NCI-H2196 treated with DMSO at 0.1 percent for 48 hours (cell line): ENCODE measurements at regions not wholly inside any gene's neighbourhood (a gene's known extent, or its start where the extent isn't known, plus 50 kb on each side); places are given as distances from the start of the nearest gene placed in this dataset.

Source experiments
- DNase-seq: peaks from one replicate; lab custom pipeline; 2025; ENCODE audit not compliant: unreplicated experiment; lab: John Stamatoyannopoulos, UW

DNA sequence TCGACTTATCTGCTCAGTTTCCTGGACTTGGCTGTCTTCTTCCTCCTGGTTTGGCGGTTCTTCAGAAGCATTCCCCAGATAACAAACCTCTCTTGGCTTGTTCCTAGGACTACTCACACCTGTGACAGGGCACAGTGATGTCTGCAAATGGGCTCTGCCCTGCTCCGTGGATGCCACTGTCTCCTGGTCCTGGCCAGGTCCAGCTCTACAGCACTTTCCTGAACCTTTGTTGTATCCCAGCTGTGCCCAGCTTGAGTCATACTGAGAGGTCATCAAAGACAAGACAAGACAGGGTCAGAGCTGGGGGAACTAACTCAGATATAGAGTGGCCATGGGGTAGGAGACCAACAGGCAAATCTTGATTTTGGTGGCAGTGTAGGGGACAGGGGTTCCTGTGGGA, 102.7 kb upstream of the SLC22A23 start:
- no peak for DNase-seq

DNA sequence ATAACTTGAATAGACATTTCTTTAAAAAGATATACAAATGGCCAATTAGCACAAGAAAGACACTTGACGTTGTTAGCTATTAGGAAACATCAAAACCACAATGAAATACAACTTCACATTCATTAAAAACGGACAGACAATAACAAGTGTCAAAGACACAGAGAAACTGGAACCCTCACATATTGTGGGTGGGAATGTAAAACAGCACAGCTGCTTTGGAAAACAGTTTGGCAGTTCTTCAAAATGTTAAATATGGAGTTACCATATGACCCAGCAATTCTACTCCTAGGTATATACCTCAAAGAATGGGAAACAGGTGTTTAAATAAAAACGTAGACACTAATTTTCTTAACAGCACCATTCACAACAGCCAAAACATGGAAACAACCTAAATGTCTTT, 100.5 kb upstream of the SLC22A23 start:
- no peak for DNase-seq

DNA sequence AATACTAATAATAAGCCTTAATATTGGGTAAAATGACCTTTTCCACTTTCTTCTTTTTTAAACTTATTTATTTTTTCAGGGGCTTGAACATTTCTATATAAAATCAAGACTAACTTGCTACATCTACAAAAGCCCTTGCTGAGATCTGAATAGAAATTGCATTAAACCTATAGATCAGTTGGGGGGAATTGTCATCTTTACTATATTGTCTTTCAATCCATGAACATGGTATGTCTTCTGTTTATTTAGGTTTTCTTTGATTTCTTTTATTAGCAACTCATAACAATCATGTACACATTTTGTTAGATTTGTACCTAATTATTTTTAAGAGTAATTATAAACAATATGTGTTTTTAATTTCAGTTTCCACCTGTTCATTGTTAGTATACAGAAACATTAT, 96.4 kb upstream of the SLC22A23 start:
- DNase-seq = no peak

DNA sequence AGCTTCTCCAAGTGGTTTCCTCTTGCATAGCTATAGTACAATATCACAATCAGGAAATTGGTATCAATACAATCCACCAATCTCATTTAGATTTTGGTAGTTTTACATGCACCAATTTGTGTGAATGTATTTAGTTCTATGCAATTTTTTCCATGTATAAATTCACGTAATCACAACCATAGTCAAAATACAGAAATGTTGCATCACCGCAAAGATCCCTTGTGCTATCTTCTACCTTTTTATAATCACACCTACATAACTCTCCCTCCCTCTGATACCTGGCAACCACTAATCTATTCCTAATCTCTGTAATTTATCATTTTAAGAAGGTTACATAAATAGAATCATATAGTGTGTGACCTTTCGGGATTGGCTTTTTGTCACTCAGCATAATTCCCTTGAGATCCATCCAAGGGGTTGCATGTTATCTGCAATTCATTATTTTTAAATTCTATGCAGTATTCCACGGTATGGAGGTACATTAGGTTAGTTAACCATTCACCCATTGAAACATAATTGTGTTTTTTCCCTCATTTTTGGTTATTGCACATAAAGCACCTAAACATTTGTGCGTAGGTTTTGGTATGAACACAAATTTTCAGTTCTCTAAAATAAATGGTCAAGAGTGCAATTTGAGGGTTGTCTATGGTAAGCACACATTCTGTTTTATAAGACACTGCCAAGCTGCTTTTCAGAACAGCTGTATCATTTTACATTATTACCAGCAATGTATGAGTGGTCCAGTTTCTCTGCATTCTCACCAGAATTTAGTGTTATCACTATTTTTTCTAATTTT, 95.1 kb upstream of the SLC22A23 start:
- DNase-seq = no peak

DNA sequence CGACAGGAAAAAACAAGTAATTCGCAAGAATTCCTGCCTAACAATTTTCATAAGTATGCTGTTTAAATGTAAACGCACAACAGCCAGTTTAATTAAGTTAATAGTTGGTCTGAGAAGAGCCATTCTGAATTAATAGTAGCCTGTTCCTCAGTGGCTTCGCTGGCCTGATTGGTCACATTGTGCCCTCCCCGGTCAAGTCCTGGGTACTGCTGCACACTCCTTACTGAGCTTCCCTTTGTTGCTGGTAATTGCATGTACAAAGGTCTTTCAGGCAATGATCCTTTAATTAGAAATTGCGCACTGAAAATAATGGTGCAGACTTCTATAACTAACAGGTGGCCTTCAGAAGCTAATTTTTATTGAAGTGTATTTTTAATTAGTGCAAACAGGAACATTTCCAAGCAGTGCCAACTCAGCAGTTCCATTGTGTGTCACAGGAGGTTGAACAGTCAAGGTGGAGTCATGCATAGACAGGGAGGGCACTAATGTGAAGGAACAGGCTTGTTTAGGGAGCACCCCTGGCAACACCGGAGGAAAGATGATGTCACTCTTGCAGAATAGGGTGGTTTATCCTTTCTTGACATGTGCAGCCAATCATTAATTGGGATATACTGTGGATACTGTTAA, 92.6 kb upstream of the SLC22A23 start:
- DNase-seq = no peak

DNA sequence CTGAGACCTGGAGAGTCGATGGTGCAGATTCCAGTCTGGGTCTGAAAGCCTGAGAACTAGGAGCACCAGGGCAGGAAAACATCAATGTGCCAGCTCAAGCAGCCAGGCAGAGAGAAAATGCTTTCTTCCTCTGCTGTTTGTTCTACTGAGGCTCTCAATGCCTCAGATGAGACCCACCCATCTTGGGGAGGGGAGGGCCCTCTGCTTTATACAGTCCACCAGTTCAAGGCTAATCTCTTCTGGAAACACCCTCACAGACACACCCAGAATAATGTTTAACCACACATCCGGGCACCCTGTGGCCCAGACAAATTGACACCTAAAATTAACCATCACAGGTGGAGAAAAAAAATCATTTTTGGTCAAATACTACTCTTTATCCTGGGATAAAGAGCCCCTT, 89.3 kb upstream of the SLC22A23 start:
- no peak for DNase-seq

DNA sequence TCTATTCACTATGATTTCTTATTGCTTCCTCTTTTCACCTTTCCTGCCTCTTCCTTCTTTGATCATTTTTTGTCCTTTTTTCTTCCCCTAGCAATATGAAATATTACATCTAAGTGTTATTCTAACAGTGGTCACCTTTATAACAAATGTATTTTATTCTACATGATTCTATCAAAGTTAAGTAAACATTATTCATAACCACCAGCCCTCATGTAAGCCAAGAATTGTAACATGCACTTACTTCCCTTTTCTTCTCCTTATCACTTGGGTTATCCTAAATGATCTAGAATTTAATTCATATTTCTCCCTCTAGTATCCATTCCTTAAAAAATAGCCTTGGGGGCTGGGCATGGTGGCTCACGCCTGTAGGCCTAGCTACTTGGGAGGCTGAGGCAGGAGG, 88.3 kb upstream of the SLC22A23 start:
- no peak for DNase-seq

DNA sequence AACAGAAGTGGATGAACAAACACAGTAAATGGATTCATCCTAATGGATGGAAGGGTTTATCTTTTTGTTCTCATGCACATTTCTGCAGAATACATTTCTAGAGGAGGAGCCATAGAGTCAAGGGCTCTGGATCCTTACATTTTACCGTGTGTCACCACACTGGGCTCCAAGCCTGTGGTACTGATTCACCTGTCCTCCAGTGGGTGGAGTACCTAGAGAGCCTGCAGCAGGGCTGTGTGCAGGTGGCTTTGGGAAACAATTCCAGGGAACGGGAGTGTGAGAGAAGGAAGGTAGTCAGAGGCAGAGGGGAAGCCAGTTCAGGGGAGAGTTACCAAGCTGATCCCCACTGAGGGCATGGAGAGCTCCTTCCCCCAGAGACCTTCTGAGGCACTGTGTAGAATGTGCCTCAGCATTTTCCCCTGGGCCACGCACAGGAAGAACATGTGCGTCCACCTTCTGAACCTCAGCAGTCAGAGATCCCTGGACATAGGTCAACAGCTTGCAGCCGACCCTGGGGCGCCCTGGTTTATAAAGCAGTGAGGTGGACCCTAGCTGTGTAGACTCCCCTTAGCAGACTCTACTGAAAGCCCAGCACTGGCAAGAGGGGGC, 85.3 kb upstream of the SLC22A23 start:
- DNase-seq = peak; percentile 58

DNA sequence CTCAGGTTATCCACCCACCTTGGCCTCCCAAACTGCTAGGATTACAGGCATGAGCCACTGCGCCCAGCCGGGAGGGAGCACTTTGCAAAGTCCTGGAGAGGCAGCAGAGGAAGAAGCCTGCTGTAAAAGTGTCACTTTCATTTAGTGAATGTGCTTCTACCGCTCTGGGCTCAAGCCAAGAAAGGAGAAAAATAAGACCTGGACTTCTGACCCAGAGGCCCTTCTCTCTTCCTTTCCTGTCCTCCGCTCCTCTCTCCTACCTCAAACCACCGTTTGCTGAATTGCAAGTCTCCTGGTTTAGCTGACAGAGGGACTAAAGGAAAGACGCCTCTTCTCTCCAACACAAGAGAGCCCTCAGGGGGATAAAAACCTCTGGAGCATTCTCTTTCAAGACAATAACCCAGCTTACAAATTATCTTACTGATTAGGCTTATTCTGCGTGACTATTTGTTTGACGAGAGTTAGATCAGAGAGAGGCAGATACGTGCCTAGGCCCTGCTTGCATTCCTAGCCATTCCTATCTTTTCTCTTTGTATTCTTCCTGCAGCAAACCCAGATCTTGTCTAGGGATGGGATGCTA, 84.2 kb upstream of the SLC22A23 start:
- no peak for DNase-seq

DNA sequence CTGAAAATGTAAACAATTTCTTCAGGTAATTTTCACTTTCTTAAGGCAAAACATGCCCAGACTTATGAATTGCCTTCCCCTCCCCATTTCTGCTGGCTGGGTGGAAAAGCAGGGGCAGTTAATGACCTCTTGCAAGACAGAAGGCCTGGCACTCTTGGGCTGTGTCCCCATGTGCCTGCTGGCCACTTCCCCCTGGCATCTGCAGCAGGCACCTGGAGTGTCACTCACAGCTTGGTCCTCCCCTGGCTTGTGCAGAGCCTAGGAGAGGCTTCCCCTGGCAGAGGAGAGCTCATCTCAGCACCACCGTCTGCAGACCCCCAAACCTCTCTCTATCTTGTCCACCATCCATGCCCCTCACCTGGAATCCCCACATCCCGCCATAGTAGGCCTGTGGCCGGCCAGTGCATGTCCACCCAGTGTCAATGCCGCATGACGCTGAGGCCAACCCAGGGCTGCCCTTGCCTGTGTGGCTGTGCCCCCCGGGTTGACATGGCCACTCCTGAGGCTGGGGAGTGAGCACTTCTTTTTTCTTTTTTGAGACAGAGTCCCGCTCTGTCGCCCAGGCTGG, 83.5 kb upstream of the SLC22A23 start:
- DNase-seq = no peak

DNA sequence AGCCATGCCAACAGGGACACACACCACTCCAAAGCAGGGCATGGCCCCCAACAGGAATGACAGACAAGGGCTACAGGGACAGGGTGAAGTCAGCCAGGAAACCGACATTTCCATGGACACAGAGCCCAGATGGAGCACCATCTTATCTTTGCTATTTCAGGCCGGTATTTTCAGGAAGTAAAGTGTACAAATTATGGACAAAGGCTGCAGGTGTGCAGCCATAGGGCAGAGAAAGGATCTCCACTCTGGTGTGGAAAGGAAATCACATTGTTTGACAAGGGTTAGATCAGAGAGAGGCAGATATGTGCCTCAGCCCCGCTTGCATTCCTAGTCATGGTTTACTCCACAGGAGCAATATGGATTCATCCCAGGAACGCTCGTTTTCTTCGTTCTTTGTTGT, 81.7 kb upstream of the SLC22A23 start:
- DNase-seq = no peak

DNA sequence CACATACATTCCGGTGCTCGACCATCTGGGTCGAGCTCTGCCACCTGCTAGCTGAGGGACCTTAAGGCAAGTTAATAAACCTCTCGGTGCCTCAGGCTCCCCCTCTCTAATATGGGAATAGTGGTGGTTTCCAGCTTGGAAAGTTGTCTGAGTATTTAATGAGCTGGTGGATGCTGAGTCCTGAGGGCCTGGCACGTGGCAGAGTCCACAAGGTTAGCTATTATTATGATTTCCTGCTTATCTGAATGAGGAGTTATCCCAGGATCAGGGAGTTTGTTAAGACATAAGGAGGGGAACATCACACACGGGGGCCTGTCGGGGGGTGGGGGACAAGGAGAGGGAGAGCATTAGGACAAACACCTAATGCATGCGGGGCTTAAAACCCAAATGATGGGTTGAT, 80.1 kb upstream of the SLC22A23 start:
- DNase-seq = no peak

DNA sequence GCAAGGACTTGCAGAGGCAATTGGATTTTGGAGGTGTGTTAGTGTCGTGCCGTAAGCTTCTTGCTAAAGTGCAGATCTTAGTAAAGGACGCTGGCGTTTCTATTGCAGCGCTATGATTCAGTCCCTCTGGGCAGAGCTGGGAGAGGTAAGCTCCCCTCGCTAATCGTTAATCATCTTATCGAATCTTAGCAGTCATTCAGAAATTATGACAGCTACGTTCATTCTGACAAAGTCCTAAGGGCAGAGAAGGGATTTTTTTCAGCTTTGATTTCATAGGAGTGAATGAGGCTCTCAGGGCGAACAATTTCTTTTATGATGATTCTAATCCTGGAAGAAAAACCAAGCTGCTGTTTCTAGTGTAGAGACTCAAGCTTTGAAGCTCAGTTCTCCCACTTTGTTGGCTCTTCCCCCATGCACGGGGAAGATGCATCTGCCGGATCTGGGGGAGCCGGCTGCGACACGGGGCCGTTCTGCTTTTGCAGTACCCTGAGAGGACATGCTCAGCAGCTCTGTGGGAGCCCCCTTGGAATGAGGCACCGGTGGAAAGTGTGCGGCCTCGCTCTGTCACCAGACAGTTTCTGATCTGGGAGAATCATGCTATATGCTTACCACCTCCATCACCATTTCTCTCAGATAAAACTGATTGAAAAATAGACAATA, 79.1 kb upstream of the SLC22A23 start:
- no peak for DNase-seq

DNA sequence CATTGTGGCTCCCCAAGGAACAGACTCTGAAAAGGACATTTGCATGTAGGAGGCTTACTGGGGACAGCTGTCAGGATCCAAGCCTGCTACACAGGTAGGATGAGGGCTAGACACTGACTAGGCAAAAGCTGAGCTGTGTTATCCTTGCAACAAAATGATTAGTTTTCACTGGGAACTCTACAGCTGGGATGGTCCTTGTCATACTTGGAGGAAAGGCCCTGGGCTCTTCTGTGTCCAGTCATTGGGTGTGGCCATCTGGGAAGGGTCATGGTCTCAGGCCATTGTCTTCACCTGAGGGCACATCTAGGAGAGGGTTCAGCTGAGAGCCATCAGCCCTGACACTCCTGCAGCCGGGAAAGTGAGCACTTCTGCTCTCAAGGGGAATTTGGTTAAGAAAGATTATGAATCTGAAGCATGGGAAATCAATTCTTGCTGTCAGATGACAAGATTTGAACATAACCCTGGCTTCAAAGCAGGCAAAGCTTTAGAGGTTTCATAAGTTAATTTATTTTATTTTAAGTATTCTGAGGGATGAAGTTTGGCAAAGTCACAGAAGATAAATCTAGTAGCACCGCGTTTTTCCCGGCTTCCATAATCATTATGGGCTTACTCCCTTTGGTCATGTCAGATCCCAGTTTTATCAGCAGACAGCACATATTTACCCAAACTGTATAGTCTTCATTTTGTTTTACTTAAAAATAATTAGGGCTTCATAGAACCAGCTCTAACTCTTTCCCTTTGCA, 78.4 kb upstream of the SLC22A23 start:
- DNase-seq = no peak

DNA sequence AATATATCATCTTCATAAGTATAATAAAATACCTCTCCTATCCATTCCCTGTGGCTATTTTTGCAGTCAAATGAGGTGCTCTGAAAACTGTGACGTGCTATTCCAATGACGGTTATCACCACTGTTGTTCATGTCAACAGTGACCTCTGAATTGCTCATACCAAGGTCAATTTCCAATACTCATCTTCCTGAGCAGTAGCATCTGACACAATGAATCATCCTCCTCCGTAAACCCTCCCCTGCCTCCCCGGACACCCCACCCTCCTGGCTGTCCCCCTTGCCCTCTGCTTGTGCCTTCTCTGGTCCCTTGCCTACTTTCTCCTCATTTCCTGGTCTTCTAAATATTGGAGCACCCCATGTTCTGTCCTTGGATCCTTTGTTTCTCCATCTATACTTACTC, 77.7 kb upstream of the SLC22A23 start:
- DNase-seq = no peak

DNA sequence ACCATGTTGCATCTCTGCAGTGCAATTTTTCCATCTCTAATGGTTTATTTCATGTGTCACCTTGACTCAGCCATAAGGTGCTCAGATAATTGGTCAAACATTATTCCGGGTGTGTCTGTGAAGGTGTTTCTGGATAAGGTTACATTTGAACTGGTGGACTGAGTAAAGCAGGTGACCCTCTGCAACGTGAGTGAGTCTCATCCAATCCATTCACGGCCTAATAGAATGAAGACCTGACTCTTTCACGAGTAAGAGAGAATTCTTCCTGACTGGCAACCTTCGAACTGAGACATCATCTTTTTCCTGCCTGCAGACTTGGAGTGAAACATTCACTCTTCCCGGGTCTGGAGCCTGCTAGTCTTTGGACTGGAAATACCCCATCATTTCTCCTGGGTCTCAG, 77.1 kb upstream of the SLC22A23 start:
- DNase-seq = no peak

DNA sequence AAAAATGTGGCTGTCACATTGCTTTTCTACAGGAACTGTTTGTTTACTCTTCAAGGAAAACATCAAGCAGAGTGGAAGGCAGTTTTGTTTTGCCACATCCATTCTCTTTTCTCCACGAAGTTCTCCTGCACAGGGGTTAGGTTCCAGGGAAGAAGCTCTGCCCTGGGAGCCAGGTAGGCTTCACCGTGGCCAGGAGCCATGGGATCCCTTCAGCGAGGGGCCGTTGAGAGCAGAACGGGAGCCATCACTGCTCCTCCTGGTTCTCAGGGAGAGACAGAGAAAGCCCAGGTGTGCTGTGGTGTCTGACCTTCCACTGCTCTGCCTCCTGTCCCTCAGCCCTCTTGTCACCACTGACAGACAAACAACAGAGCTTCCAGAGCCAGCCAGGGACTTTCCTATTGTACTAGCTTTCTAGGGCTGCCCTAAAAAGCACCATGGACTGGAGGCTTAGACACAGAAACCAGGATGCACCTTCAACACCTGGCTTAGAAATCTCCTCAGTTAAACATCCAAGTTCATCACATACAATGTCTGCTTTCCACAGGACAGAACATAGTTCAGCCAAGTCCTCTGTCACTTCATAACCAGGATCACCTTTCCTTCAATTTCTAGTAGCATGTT, 75.6 kb upstream of the SLC22A23 start:
- no peak for DNase-seq

DNA sequence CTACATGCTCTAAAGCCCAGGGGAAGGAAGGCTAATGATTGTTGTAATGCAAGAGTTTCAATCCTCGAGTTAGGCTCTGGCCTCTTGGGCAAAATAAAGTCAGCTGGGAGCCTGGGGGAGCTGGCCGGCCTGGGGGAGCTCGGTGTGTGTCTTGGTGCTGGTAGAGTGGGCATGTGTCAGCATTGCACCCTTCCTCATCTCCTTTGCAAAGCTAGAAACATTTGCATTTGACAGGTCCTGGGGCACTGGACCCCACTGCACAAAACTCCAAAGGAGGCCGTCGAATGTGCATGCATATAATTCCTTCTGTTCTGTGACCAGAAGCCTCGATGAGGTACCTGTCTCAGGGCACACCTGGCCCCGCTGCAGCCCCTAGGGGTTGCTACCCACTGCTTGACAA, 74.6 kb upstream of the SLC22A23 start:
- DNase-seq = no peak

DNA sequence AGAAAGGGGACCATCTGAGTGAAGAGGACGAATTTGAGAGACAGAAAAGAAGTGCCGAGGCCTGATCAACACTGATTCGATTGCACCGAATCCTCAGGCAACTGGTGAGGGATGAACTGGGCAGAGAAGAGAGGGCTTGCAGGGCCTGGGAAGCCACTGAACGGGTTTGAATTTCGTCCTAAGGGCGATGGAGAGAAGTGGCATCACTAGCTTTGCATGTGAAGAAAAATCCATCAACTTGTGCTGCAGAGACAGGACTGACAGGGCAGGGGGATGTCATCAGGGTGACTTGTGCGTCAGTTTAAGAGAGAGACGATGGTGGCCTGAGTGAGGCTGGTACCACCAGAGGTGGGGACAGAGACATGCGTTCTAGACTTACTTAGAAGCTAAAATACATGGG, 73.7 kb upstream of the SLC22A23 start:
- no peak for DNase-seq

DNA sequence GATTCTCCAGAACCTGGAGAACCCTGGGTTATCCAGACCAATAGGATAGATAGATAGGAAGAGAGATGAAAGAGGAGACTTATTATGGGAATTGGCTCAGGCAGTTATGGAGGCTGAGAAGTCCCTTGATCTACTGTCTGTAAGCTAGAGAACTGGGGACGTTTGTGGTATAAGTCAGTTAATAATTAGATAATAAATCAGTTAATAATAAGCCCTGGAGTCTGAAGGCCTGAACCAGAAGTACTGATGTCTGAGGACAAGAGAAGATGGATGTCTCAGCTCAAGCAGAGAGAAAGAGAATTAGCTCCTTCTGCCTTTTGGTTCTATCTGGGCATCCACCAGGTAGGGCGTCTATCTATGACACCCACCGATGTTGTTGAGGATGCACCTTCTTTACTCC, 72.9 kb upstream of the SLC22A23 start:
- DNase-seq = no peak
